Panc1 (cell line): ENCODE measurements at regions not wholly inside any gene's neighbourhood (a gene's known extent, or its start where the extent isn't known, plus 50 kb on each side); places are given as distances from the start of the nearest gene placed in this dataset.

ENCODE experiments used
- SIN3A ChIP-seq: IDR thresholded peaks from 2 replicates; pipeline ENCODE4 v1.6.1; 2012; ENCODE audit warnings: low read depth, mild to moderate bottlenecking, low read length, moderate library complexity, borderline replicate concordance; ENCODE audit not compliant: insufficient read depth
- TF ChIP-seq, protein P1 (sequence below): fragments of 450-650 bp; IDR thresholded peaks from 2 replicates; pipeline ENCODE4 v1.5.1; 2017; ENCODE audit warnings: mild to moderate bottlenecking

- TF ChIP-seq, protein P1, sequence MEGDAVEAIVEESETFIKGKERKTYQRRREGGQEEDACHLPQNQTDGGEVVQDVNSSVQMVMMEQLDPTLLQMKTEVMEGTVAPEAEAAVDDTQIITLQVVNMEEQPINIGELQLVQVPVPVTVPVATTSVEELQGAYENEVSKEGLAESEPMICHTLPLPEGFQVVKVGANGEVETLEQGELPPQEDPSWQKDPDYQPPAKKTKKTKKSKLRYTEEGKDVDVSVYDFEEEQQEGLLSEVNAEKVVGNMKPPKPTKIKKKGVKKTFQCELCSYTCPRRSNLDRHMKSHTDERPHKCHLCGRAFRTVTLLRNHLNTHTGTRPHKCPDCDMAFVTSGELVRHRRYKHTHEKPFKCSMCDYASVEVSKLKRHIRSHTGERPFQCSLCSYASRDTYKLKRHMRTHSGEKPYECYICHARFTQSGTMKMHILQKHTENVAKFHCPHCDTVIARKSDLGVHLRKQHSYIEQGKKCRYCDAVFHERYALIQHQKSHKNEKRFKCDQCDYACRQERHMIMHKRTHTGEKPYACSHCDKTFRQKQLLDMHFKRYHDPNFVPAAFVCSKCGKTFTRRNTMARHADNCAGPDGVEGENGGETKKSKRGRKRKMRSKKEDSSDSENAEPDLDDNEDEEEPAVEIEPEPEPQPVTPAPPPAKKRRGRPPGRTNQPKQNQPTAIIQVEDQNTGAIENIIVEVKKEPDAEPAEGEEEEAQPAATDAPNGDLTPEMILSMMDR, result no peak
- TF ChIP-seq SIN3A, result no peak
Measured at GRCh38 chr5:118605761-118606160, 382.6 kb downstream of the DTWD2 start.
